Liver (tissue), 8 donors: ENCODE measurements at regions not wholly inside any gene's neighbourhood (a gene's known extent, or its start where the extent isn't known, plus 50 kb on each side); places are given as distances from the start of the nearest gene placed in this dataset.

ENCODE experiments used
- DNase-seq: peaks from one replicate; pipeline ENCODE4 v3.0.0-alpha.2; 2017; ENCODE audit warnings: low spot score
- H3K27ac ChIP-seq, 2 donors: one replicate each; pipeline ENCODE4 v1.7.0; 2013; ENCODE audit warnings: inconsistent platforms in 2 of 2, low read length in 2 of 2, control low read depth in 1 of 2, low read depth in 1 of 2, mild to moderate bottlenecking in 1 of 2
- H3K27me3 ChIP-seq, 4 donors: one replicate each; pipeline versions ENCODE4 v1.6.1 to v1.7.0; 2013; ENCODE audit warnings: low read length in 3 of 4, inconsistent platforms in 1 of 4, mild to moderate bottlenecking in 1 of 4, moderate library complexity in 1 of 4; ENCODE audit not compliant: control insufficient read depth in 4 of 4, insufficient read depth in 4 of 4
- H3K36me3 ChIP-seq, 4 donors: one replicate each; pipeline versions ENCODE4 v1.6.1 to v1.7.0; 2013; ENCODE audit warnings: low read length in 3 of 4, mild to moderate bottlenecking in 3 of 4, low read depth in 1 of 4, moderate library complexity in 1 of 4; ENCODE audit not compliant: control insufficient read depth in 4 of 4, insufficient read depth in 3 of 4
- H3K4me1 ChIP-seq, 4 donors: one replicate each; pipeline versions ENCODE4 v1.6.1 to v1.7.0; 2013; ENCODE audit warnings: low read length in 3 of 4, mild to moderate bottlenecking in 3 of 4, moderate library complexity in 1 of 4; ENCODE audit not compliant: control insufficient read depth in 4 of 4, insufficient read depth in 4 of 4
- H3K4me3 ChIP-seq, 3 donors: one replicate each; pipeline versions ENCODE4 v1.6.1 to v1.7.0; 2013; ENCODE audit warnings: low read length in 3 of 3, control low read depth in 1 of 3, low read depth in 1 of 3, mild to moderate bottlenecking in 1 of 3
- H3K9ac ChIP-seq, 2 donors: one replicate each; pipeline ENCODE4 v1.7.0; 2013; ENCODE audit warnings: low read length in 2 of 2, mild to moderate bottlenecking in 2 of 2, moderate library complexity in 2 of 2, control low read depth in 1 of 2, low read depth in 1 of 2
- H3K9me3 ChIP-seq, 4 donors: one replicate each; pipeline versions ENCODE4 v1.6.1 to v1.7.0; 2013; ENCODE audit warnings: low read length in 3 of 4; ENCODE audit not compliant: control insufficient read depth in 4 of 4
- ATF3 ChIP-seq: IDR thresholded peaks from 2 replicates; pipeline ENCODE4 v1.6.1; 2016; ENCODE audit warnings: antibody characterized with exemption
- CTCF ChIP-seq: fragments of 150-350 bp; IDR thresholded peaks from 2 replicates; pipeline ENCODE4 v1.5.1; 2017; ENCODE audit warnings: improper control_type of control experiment, low read depth, low read length; ENCODE audit not compliant: missing input control
- EGR1 ChIP-seq, 2 donors: IDR thresholded peaks; 2 replicates each; pipeline ENCODE4 v1.6.1; 2016 to 2018; ENCODE audit warnings: antibody characterized with exemption in 2 of 2, low read depth in 2 of 2
- FOXA1 ChIP-seq: IDR thresholded peaks from 2 replicates; pipeline ENCODE4 v1.6.1; 2016; ENCODE audit warnings: antibody characterized with exemption
- FOXA2 ChIP-seq: IDR thresholded peaks from 2 replicates; pipeline ENCODE4 v1.6.1; 2016; ENCODE audit warnings: antibody characterized with exemption
- GABPA ChIP-seq, 2 donors: IDR thresholded peaks in 1 of 2; conservative IDR thresholded peaks in 1 of 2; 2 replicates each; pipeline ENCODE4 v1.6.1; 2016; ENCODE audit warnings: antibody characterized with exemption in 2 of 2, mild to moderate bottlenecking in 1 of 2, moderate library complexity in 1 of 2
- HNF4A ChIP-seq, 2 donors: conservative IDR thresholded peaks; 2 replicates each; pipeline ENCODE4 v1.6.1; 2016; ENCODE audit warnings: antibody characterized with exemption in 2 of 2, mild to moderate bottlenecking in 2 of 2
- HNF4G ChIP-seq: IDR thresholded peaks from 2 replicates; pipeline ENCODE4 v1.6.1; 2016; ENCODE audit warnings: antibody characterized with exemption
- JUND ChIP-seq, 2 donors: IDR thresholded peaks; 2 replicates each; pipeline ENCODE4 v1.6.1; 2016; ENCODE audit warnings: antibody characterized with exemption in 2 of 2
- MAX ChIP-seq: IDR thresholded peaks from 2 replicates; pipeline ENCODE4 v1.6.1; 2016; ENCODE audit warnings: antibody characterized with exemption
- NR2F2 ChIP-seq: IDR thresholded peaks from 2 replicates; pipeline ENCODE4 v1.6.1; 2016; ENCODE audit warnings: antibody characterized with exemption
- RAD21 ChIP-seq, 2 donors: IDR thresholded peaks; 2 replicates each; pipeline ENCODE4 v1.6.1; 2016; ENCODE audit warnings: antibody characterized with exemption in 2 of 2, mild to moderate bottlenecking in 2 of 2
- RXRA ChIP-seq, 2 donors: IDR thresholded peaks; 2 replicates each; pipeline ENCODE4 v1.6.1; 2017 to 2018; ENCODE audit warnings: antibody characterized with exemption in 2 of 2, mild to moderate bottlenecking in 1 of 2
- SP1 ChIP-seq: IDR thresholded peaks from 2 replicates; pipeline ENCODE4 v1.6.1; 2018; ENCODE audit warnings: antibody characterized with exemption, mild to moderate bottlenecking
- TAF1 ChIP-seq: conservative IDR thresholded peaks from 2 replicates; pipeline ENCODE4 v1.6.1; 2016; ENCODE audit warnings: antibody characterized with exemption, mild to moderate bottlenecking
- YY1 ChIP-seq: IDR thresholded peaks from 2 replicates; pipeline ENCODE4 v1.6.1; 2016; ENCODE audit warnings: antibody characterized with exemption, mild to moderate bottlenecking
- ZBTB33 ChIP-seq: IDR thresholded peaks from 2 replicates; pipeline ENCODE4 v1.6.1; 2016; ENCODE audit warnings: antibody characterized with exemption
- WGBS: extraction: QIAGEN DNeasy Blood & Tissue Kit; methylation state at CpG from one replicate; pipeline ENCODE4 v1.1.7; 2013; 5-methylcytosine and 5-hydroxymethylcytosine counted together
- TF ChIP-seq, protein P1 (sequence below): IDR thresholded peaks from 2 replicates; pipeline ENCODE4 v1.6.1; 2016; ENCODE audit warnings: antibody characterized with exemption, mild to moderate bottlenecking
- donor health status: healthy.
- donor health status: healthy.
- donor health status: healthy.
- donor health status: healthy.
- donor health status: healthy.

- no peaks in the 10 kb centered on the region for H3K9me3 ChIP-seq
- 83% methylated on average over 10 of the region's 10 CpGs for WGBS
- no peak overlapping the region for H3K4me3 ChIP-seq
- H3K9ac ChIP-seq, result no peak overlapping the region
- TF ChIP-seq ZBTB33 (no peak), SP1 (no peak), NR2F2 (no peak), FOXA1 (no peak), EGR1 (IDR thresholded peaks at IDR 0.05; ENCODE audit: low read depth in 2 of 2) (no peak), RXRA (IDR thresholded peaks at IDR 0.05) (no peak), JUND (IDR thresholded peaks at IDR 0.05) (no peak), HNF4A (conservative IDR thresholded peaks at IDR 0.05) (no peak), ATF3 (no peak), HNF4G (no peak), RAD21 (IDR thresholded peaks at IDR 0.05) (no peak), CTCF (no peak), YY1 (no peak), MAX (no peak), GABPA (IDR thresholded peaks at IDR 0.05 in 1 of 2, conservative IDR thresholded peaks at IDR 0.05 in 1 of 2) (no peak), FOXA2 (no peak), TAF1 (no peak)
- TF ChIP-seq, protein P1, sequence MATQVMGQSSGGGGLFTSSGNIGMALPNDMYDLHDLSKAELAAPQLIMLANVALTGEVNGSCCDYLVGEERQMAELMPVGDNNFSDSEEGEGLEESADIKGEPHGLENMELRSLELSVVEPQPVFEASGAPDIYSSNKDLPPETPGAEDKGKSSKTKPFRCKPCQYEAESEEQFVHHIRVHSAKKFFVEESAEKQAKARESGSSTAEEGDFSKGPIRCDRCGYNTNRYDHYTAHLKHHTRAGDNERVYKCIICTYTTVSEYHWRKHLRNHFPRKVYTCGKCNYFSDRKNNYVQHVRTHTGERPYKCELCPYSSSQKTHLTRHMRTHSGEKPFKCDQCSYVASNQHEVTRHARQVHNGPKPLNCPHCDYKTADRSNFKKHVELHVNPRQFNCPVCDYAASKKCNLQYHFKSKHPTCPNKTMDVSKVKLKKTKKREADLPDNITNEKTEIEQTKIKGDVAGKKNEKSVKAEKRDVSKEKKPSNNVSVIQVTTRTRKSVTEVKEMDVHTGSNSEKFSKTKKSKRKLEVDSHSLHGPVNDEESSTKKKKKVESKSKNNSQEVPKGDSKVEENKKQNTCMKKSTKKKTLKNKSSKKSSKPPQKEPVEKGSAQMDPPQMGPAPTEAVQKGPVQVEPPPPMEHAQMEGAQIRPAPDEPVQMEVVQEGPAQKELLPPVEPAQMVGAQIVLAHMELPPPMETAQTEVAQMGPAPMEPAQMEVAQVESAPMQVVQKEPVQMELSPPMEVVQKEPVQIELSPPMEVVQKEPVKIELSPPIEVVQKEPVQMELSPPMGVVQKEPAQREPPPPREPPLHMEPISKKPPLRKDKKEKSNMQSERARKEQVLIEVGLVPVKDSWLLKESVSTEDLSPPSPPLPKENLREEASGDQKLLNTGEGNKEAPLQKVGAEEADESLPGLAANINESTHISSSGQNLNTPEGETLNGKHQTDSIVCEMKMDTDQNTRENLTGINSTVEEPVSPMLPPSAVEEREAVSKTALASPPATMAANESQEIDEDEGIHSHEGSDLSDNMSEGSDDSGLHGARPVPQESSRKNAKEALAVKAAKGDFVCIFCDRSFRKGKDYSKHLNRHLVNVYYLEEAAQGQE, result no peak
- no peaks in the 10 kb centered on the region for H3K4me1 ChIP-seq
- no peaks in the 10 kb centered on the region for H3K27me3 ChIP-seq
- no peaks in the 10 kb centered on the region for H3K36me3 ChIP-seq
- H3K27ac ChIP-seq, result no peak overlapping the region
- no peak for DNase-seq
Observed at GRCh38 chr5:54774281-54775170, 210.9 kb downstream of the ESM1 start.
